Heart left ventricle (tissue), 16 donors: ENCODE measurements at regions not wholly inside any gene's neighbourhood (a gene's known extent, or its start where the extent isn't known, plus 50 kb on each side); places are given as distances from the start of the nearest gene placed in this dataset.

Experiments used
- ATAC-seq, 4 donors: fragments of 200-7000 bp; cut with Tn5 transposase; one replicate each; pipeline ENCODE4 v1.9.1; 2020 to 2022; ENCODE audit warnings: moderate library complexity in 4 of 4, mild to moderate bottlenecking in 3 of 4, moderate number of reproducible peaks in 1 of 4
- DNase-seq, 5 donors: peaks; one replicate each; pipeline ENCODE4 v3.0.0-alpha.2; 2020
- H3K27ac ChIP-seq, 12 donors: fragments of 200-600 bp; sonication (generic) in 4 of 12; one replicate each; pipeline versions ENCODE4 v1.5.0 to v1.8.0; 2016 to 2022; ENCODE audit warnings: mild to moderate bottlenecking in 2 of 12
- H3K27me3 ChIP-seq, 9 donors: fragments of 200-600 bp; sonication (generic) in 2 of 9; one replicate each; pipeline versions ENCODE4 v1.5.1 to v1.8.0; 2016 to 2022; ENCODE audit warnings: mild to moderate bottlenecking in 3 of 9
- H3K36me3 ChIP-seq, 9 donors: fragments of 200-600 bp; sonication (generic) in 2 of 9; one replicate each; pipeline versions ENCODE4 v1.5.0 to v1.8.0; 2018 to 2022; ENCODE audit warnings: mild to moderate bottlenecking in 2 of 9
- H3K4me1 ChIP-seq, 12 donors: fragments of 200-600 bp; sonication (generic) in 4 of 12; one replicate each; pipeline versions ENCODE4 v1.5.0 to v1.8.0; 2016 to 2022; ENCODE audit warnings: mild to moderate bottlenecking in 3 of 12
- H3K4me3 ChIP-seq, 12 donors: fragments of 200-600 bp; sonication (generic) in 4 of 12; one replicate each; pipeline versions ENCODE4 v1.5.0 to v1.8.0; 2017 to 2022; ENCODE audit warnings: mild to moderate bottlenecking in 9 of 12, moderate library complexity in 4 of 12
- H3K9me3 ChIP-seq, 12 donors: fragments of 200-600 bp; sonication (generic) in 4 of 12; one replicate each; pipeline versions ENCODE4 v1.5.0 to v1.8.0; 2016 to 2022; ENCODE audit warnings: mild to moderate bottlenecking in 1 of 12
- CTCF ChIP-seq, 12 donors: fragments of 200-600 bp; sonication (generic) in 4 of 12; IDR thresholded peaks; one replicate each; pipeline versions ENCODE4 v1.5.0 to v1.8.0; 2018 to 2022; ENCODE audit warnings: antibody characterized with exemption in 12 of 12, mild to moderate bottlenecking in 5 of 12
- POLR2A ChIP-seq, 2 donors: fragments of 450-650 bp; IDR thresholded peaks; one replicate each; pipeline ENCODE4 v1.6.1; 2017; ENCODE audit warnings: antibody characterized with exemption in 2 of 2, mild to moderate bottlenecking in 2 of 2, moderate library complexity in 2 of 2
- WGBS, 4 donors: extraction: QIAGEN DNeasy Blood & Tissue Kit in 2 of 4; methylation state at CpG; one replicate each; pipeline versions ENCODE4 v1.1.5 to v1.1.7; 2013 to 2018; 5-methylcytosine and 5-hydroxymethylcytosine counted together
- intact Hi-C, 10 donors: fragments of 100-400 bp; cut with DNase I; formaldehyde crosslinking; loops; one replicate each; pipeline versions ENCODE4 v1.11.1 to v1.14.2; 2022
- donor health status: ischemic (EF 13 %, LVEDD 7.1; RV severe dilation, severe dysfunction).
- donor health status: healthy with polysubstance abuse.
- donor health status: DM: no; HTN: yes; CAD: no.
- donor health status: DM: no; HTN: no; CAD: no.
- donor health status: ischemic (EF 25% LVEDD 6.9; RV normal size, moderate dysfunction).
- donor health status: ischemic (EF 25% LVEDD 5.7; RV mildly dilated, moderate dysfunction).
- donor health status: healthy.
- donor health status: DM: yes; HTN: yes; CAD: no.
- donor health status: ischemic (EF 35%, LVEDD 5.7; RV mildly dilated, moderate dysfunction).
- donor health status: nonischemic (EF 11% LVEDD 7.7; RV severe dilation, severe dysfunction).
- donor health status: DM: yes; HTN: yes; CAD: no.
- donor health status: PGD.
- donor health status: ischemic (EF 29% LVEDD 5.4; RV normal size, mild dysfunction).
- donor health status: nonischemic (EF 23%, LVEDD 6.1; RV moderate dilation, normal function).

- Histone ChIP-seq H3K9me3 (peaks cover 0 to 16% (median 11%) of the 10 kb centered on the region in 12 donors), H3K4me1 (peaks cover 0 to 6% (median 0%) of the 10 kb centered on the region in 12 donors), H3K36me3 (no peaks in the 10 kb centered on the region), H3K27ac (no peak overlapping the region), H3K27me3 (no peaks in the 10 kb centered on the region), H3K4me3 (no peak overlapping the region)
- TF ChIP-seq CTCF (IDR thresholded peaks at IDR 0.05) (no peak), POLR2A (IDR thresholded peaks at IDR 0.05) (no peak)
- 82 to 91% (median 87%) methylated on average over 10 of the region's 10 CpGs for WGBS, 4 donors
- DNase-seq, result no peak
- ATAC-seq, result no peak
- intact Hi-C loops, result no loop called here
These were observed 70.2 kb downstream of the ETS2 start for GRCh38 chr21:38875694-38876492.
